ENCODE measurements at regions not wholly inside any gene's neighbourhood (a gene's known extent, or its start where the extent isn't known, plus 50 kb on each side); places are given as distances from the start of the nearest gene placed in this dataset.

- TF ChIP-seq NFIC (IDR thresholded peaks at IDR 0.05) (no peak), RAD21 (IDR thresholded peaks at IDR 0.05; ENCODE audit: low read depth) (peak; percentile 65)
Observed at GRCh38 chr4:156294577-156294976, 340.9 kb upstream of the CTSO start.

DNA sequence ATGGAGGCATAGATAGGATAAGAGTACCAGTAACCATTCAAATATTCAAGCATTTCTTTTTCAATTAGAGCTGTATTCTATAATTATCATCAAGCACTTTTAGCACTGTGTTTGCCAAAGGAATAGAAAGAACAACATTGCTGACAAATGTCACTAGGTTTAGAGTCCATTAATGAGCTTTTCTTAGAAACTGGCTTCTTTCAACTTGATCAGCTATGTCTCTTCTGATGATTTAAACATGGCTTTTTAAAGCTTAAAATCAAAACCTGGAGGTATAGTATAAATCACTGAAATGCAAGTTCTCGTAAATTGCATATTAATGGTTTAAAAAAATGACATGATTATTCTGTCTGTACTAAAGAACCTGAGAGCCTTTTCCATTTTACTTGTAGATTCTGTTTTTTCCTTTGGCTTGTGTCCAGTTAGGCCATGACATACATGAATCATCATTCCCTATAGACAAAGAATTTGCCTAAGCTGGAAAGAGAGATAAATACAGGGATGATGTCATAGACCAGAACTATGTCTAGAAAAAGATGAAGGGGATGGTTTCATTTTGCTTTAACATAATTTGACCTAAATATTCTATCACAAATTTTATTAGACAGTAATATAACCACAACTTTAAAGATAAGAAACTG lies 340.1 kb upstream of the CTSO start:
- TF ChIP-seq USF1 (IDR thresholded peaks at IDR 0.05): no peak
- TF ChIP-seq CEBPB (IDR thresholded peaks at IDR 0.05): no peak
- no peak for TF ChIP-seq TCF12 (IDR thresholded peaks at IDR 0.05; ENCODE audit: low read depth)
- TF ChIP-seq RAD21 (IDR thresholded peaks at IDR 0.05; ENCODE audit: low read depth): no peak
- TF ChIP-seq, protein P1, sequence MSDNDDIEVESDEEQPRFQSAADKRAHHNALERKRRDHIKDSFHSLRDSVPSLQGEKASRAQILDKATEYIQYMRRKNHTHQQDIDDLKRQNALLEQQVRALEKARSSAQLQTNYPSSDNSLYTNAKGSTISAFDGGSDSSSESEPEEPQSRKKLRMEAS (IDR thresholded peaks at IDR 0.05): no peak
- TF ChIP-seq EP300 (IDR thresholded peaks at IDR 0.05; ENCODE audit: borderline replicate concordance): no peak
- no peak for TF ChIP-seq YY1 (IDR thresholded peaks at IDR 0.05; ENCODE audit: low read depth)
- TF ChIP-seq ZBTB7A (IDR thresholded peaks at IDR 0.05; ENCODE audit: low read depth): no peak
- no peak for TF ChIP-seq TAF1 (IDR thresholded peaks at IDR 0.05; ENCODE audit: low read depth)
- TF ChIP-seq REST (IDR thresholded peaks at IDR 0.05; ENCODE audit: low read depth): no peak
- TF ChIP-seq EGR1 (IDR thresholded peaks at IDR 0.05): no peak

DNA sequence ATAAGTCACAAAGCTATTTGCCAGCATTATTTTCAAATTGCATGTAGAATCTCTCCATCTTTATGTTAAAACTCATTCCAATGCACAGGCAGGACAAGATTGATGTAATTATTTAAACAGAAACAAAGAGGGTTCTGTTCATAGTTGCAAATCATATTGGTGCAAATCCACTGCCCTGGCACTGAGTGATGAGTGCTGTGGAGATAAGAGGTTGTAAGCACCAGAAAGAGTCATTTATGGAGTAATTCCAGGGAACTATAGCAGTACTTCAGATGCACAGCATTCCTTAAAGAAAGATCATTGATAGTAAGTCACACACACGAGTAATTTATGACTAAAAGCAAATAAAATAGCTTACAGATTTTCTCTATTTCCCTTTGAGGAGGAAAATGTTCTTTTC lies 337.7 kb upstream of the CTSO start:
- no peak for TF ChIP-seq EGR1 (IDR thresholded peaks at IDR 0.05)
- no peak for TF ChIP-seq RAD21 (IDR thresholded peaks at IDR 0.05; ENCODE audit: low read depth)
- no peak for TF ChIP-seq TEAD4 (IDR thresholded peaks at IDR 0.05)
- TF ChIP-seq EP300 (IDR thresholded peaks at IDR 0.05; ENCODE audit: borderline replicate concordance): no peak
- no peak for TF ChIP-seq REST (IDR thresholded peaks at IDR 0.05; ENCODE audit: low read depth)
- TF ChIP-seq TAF1 (IDR thresholded peaks at IDR 0.05; ENCODE audit: low read depth): no peak
- TF ChIP-seq, protein P1 (IDR thresholded peaks at IDR 0.05): no peak
- TF ChIP-seq ZBTB7A (IDR thresholded peaks at IDR 0.05; ENCODE audit: low read depth): no peak
- no peak for TF ChIP-seq YY1 (IDR thresholded peaks at IDR 0.05; ENCODE audit: low read depth)

DNA sequence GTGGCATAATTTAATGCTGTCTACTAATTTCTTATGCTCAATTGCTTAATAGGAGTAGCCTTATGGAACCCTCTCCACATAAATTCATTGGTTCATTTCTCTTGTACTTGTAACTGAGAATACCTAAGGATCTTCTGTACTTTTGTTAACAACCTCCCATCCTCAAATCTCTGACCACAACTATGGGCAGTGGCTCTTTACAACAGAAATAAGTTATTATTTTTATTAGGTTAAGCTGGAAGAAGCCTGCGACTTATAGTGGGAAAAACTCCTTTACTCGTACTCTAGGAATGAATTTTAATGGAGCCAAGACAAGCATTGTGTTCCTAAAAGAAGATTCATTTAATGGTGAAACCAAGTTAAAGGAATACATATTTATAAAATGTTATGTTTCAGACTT lies 337.1 kb upstream of the CTSO start:
- TF ChIP-seq FOXM1 (IDR thresholded peaks at IDR 0.05; ENCODE audit: borderline replicate concordance, low read depth) (no peak), EP300 (IDR thresholded peaks at IDR 0.05; ENCODE audit: borderline replicate concordance) (no peak)
- TF ChIP-seq, protein P1 (IDR thresholded peaks at IDR 0.05): no peak

DNA sequence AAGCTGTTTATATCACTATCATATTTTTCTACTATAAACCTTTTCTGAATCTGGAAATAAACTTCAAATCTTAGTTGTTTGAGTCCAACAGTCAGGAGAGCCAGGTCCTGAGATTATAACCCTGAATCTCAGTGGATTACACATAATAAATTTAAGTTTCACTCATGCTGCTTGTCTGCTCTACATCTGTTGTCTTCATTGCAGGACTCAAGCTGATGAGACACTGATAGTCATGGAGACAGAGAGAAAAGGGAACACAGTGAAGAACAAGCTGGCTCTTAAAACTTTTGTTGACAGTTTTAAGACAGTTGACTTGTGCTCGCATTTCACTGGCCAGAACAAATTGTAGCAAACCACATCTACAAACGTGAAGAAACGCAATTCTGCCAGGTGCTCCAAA lies 327.0 kb upstream of the CTSO start:
- TF ChIP-seq ZBTB7A (IDR thresholded peaks at IDR 0.05; ENCODE audit: low read depth) (no peak), TCF12 (IDR thresholded peaks at IDR 0.05; ENCODE audit: low read depth) (no peak), REST (IDR thresholded peaks at IDR 0.05; ENCODE audit: low read depth) (no peak), RAD21 (IDR thresholded peaks at IDR 0.05; ENCODE audit: low read depth) (no peak), CREB1 (IDR thresholded peaks at IDR 0.05; ENCODE audit: low read depth) (no peak), CEBPB (IDR thresholded peaks at IDR 0.05) (no peak), YY1 (IDR thresholded peaks at IDR 0.05; ENCODE audit: low read depth) (no peak), USF1 (IDR thresholded peaks at IDR 0.05) (no peak), EGR1 (IDR thresholded peaks at IDR 0.05) (no peak), EP300 (IDR thresholded peaks at IDR 0.05; ENCODE audit: borderline replicate concordance) (no peak), TEAD4 (IDR thresholded peaks at IDR 0.05) (no peak), NFIC (IDR thresholded peaks at IDR 0.05) (no peak), FOXM1 (IDR thresholded peaks at IDR 0.05; ENCODE audit: borderline replicate concordance, low read depth) (no peak), TAF1 (IDR thresholded peaks at IDR 0.05; ENCODE audit: low read depth) (no peak)
- TF ChIP-seq, protein P1 (IDR thresholded peaks at IDR 0.05): no peak

All from Ishikawa (cell line).